ENCODE measurements at regions not wholly inside any gene's neighbourhood (a gene's known extent, or its start where the extent isn't known, plus 50 kb on each side); places are given as distances from the start of the nearest gene placed in this dataset.
A peak's percentile ranks its signal among the peaks of the same experiment; 100 is the strongest.
"Not testable (repeated sequence)": the region's sequence is repeated elsewhere in the genome, so short reads cannot be mapped to it uniquely, and the experiment has no call there.

GRCh38 chr15:62254137-62254934 is 89.3 kb upstream of the C2CD4B start:
- H3K4me3 ChIP-seq (replicated peaks; ENCODE audit: insufficient read depth, low read length): no peak overlapping the region
- TF ChIP-seq CTCF (IDR thresholded peaks at IDR 0.05; ENCODE audit: insufficient read depth, low read length) (peak; percentile 49), REST (IDR thresholded peaks at IDR 0.05; ENCODE audit: insufficient replicate concordance, low read depth) (no peak), GABPA (IDR thresholded peaks at IDR 0.05; ENCODE audit: low read depth) (no peak)
- no peaks in the 10 kb centered on the region for H3K27me3 ChIP-seq (ENCODE audit: insufficient read depth, poor library complexity, severe bottlenecking)
- peak; percentile 6 to 9 for DNase-seq (ENCODE audit: low read depth in 1 of 2, low spot score in 1 of 2)
- H3K27ac ChIP-seq (replicated peaks): no peak overlapping the region

GRCh38 chr15:62256430-62256829 is 91.3 kb upstream of the C2CD4B start:
- not testable (repeated sequence) for DNase-seq (ENCODE audit: low read depth in 1 of 2, low spot score in 1 of 2); H3K4me3 ChIP-seq (replicated peaks; ENCODE audit: insufficient read depth, low read length); H3K27ac ChIP-seq (replicated peaks); H3K27me3 ChIP-seq (ENCODE audit: insufficient read depth, poor library complexity, severe bottlenecking)

- Histone ChIP-seq H3K27me3 (ENCODE audit: insufficient read depth, poor library complexity, severe bottlenecking) (no peaks in the 10 kb centered on the region), H3K4me3 (replicated peaks; ENCODE audit: insufficient read depth, low read length) (no peak overlapping the region), H3K27ac (replicated peaks) (no peak overlapping the region)
- TF ChIP-seq GABPA (IDR thresholded peaks at IDR 0.05; ENCODE audit: low read depth) (no peak), POLR2AphosphoS5 (IDR thresholded peaks at IDR 0.05; ENCODE audit: low read depth) (no peak), SPI1 (IDR thresholded peaks at IDR 0.05; ENCODE audit: borderline replicate concordance, low read depth) (no peak), REST (IDR thresholded peaks at IDR 0.05; ENCODE audit: insufficient replicate concordance, low read depth) (no peak), CTCF (IDR thresholded peaks at IDR 0.05; ENCODE audit: insufficient read depth, low read length) (no peak)
- DNase-seq (ENCODE audit: low read depth in 1 of 2, low spot score in 1 of 2): no peak
These were observed 93.0 kb upstream of the C2CD4B start for GRCh38 chr15:62257996-62258521.

- DNase-seq (ENCODE audit: low read depth in 1 of 2, low spot score in 1 of 2): no peak
- Histone ChIP-seq H3K4me3 (replicated peaks; ENCODE audit: insufficient read depth, low read length) (no peak overlapping the region), H3K27ac (replicated peaks) (no peak overlapping the region), H3K27me3 (ENCODE audit: insufficient read depth, poor library complexity, severe bottlenecking) (no peaks in the 10 kb centered on the region)
- no peak for TF ChIP-seq POLR2AphosphoS5 (IDR thresholded peaks at IDR 0.05; ENCODE audit: low read depth)
- TF ChIP-seq SPI1 (IDR thresholded peaks at IDR 0.05; ENCODE audit: borderline replicate concordance, low read depth): no peak
- no peak for TF ChIP-seq CTCF (IDR thresholded peaks at IDR 0.05; ENCODE audit: insufficient read depth, low read length)
- no peak for TF ChIP-seq GABPA (IDR thresholded peaks at IDR 0.05; ENCODE audit: low read depth)
- TF ChIP-seq REST (IDR thresholded peaks at IDR 0.05; ENCODE audit: insufficient replicate concordance, low read depth): no peak
These were observed 97.3 kb upstream of the C2CD4B start for GRCh38 chr15:62262305-62262941.
